ENCODE measurements at regions not wholly inside any gene's neighbourhood (a gene's known extent, or its start where the extent isn't known, plus 50 kb on each side); places are given as distances from the start of the nearest gene placed in this dataset.

DNA sequence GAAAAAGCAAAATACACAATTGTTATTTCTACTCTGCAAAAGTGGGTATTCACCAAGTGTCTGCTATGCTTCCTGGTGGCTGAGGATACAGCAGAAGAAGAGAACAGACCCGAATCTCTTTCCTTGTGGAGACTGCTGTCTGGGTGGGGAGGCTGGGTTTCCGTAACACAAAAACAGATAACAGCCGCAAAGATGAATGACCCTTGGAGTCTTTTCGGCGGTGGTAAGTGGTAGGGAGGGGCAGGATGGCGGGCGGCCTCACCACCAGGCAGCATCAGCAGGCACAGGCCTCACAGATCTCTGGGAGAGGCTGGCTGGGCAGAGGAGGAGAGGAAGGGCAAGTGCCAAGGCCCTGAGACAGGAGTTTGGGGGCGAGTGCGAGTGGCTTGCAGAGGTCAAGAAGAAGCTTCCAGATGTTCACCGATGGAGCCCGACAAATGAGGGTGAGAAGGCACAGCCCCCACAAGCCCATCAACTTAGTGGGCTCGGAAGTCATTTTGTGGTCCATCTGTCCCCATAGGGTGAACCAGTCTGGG is 164.2 kb downstream of the RHOU start:
- DNase-seq, result no peak

DNA sequence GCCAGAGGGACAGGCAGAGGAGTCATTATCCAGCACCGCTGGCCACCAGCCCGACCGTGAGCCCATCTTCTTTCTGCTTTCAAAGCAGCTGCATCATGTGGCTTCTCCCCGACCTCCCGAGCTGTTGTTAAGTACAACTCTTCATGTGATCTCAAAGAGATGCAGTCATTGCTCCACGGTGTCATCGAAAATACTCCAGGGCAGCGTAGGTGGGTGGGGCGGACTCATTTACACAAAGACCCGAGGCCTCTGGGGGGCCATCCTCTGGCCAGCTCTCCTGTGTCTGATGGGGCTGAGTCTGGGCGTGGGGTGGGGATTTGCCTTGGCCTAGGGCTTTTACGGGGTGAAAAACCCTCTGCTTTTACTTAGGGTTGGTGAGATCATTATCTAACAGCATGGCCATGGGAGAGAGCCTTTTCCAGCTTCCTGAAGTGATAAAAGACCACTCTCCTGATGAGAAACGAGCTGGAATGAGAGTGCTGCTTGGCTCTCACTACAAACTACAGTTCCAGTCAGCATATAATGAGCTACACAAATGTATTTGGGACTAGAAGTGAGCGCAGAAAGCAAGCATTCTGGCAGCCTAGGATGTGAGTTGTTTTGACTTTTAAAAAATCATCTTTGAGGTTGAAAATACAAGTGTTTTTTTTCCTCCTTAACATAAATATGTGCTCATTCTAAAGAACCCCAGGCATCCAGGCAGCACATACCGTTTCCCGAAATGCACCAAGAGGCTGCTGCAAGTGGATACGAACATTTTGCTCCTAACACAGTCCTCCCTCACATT is 165.0 kb downstream of the RHOU start:
- DNase-seq, result peak; percentile 17

DNA sequence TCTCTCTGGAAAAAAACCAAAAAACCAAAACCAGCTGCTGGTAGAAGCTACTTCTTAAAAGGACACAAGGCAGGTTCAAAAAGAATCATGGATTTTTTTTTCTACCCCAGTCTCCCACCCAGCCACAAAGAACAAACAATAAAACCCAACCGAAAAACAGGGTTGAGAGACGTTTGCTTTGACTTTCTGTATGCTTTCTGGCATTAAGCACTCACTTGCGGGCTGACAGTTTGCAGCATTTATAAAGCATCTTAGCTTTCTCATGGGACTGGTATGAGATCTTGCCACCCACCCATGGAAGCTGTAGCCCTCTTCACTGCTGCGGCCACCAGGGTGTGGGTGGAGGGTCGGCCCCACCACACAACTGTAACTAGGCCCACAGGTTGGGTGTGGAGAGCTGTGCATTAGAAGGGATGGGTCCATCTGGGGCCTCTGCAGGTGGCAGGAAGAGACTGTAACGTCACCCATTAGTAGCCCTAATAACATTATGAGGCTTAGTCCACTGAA is 165.7 kb downstream of the RHOU start:
- no peak for DNase-seq

DNA sequence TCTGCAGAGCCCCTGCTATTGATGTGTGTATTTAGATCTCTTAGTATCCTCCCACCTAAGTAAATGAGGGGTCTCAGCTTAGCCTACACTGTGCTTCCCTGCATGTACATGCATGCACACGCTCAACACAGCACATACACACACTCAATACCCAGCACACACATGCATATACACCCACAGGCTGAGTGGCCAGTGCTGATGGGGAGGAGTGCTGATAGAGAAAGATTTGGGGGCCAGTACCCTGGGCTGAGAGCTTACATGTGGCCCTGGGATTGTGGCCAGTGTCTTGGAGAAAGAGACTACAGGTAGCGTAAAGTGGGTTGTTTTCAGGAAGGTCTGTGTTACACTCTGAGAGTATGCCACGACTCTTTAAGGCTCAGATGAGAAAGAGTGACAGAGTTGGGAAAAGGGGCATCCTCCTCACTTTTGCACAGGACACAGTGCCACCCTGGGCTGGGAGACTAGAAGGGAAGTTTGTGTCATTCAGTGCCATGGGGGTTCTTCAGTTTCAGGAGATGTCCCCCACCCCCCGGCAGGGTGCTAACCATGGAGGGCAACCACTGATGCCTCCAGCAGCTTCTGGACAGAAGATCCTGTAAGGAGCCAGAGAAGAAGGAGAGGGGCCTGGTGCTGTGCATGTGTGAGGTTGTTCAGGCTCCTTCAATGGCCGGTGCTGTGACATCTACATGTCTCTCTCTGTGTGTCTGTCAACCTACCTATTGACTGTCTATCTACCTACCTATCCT is 166.8 kb downstream of the RHOU start:
- DNase-seq, result no peak

DNA sequence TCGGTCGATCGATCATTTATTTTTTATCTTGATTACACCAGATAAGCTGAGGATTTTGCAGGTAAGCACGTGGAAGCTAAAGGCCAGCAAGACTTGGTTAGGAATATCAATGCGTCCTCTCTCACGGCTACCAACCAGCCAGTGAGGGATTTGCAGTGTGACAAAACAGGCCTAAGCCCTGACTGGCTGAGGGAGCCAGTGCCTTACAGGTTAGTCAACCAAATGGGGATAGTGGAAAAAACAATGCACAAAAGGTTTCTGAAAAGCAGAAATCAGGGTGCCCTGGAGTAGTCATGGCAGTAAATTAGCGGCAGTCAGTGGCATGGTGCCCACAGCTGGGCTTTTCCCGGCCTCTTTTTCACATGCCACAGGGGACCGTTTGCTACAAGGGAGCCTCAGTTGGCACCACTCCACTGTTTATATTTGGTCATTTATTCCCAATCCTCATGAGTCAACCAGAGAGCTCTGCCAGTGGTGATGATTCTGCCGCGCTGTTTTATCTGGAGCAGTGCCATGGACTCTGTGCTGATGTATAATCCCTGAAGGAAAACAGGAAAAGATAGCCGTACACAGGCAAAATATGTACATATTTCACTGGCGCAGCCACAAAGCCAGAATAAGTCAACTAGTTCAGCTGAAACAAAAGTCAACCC is 167.6 kb downstream of the RHOU start:
- no peak for DNase-seq

DNA sequence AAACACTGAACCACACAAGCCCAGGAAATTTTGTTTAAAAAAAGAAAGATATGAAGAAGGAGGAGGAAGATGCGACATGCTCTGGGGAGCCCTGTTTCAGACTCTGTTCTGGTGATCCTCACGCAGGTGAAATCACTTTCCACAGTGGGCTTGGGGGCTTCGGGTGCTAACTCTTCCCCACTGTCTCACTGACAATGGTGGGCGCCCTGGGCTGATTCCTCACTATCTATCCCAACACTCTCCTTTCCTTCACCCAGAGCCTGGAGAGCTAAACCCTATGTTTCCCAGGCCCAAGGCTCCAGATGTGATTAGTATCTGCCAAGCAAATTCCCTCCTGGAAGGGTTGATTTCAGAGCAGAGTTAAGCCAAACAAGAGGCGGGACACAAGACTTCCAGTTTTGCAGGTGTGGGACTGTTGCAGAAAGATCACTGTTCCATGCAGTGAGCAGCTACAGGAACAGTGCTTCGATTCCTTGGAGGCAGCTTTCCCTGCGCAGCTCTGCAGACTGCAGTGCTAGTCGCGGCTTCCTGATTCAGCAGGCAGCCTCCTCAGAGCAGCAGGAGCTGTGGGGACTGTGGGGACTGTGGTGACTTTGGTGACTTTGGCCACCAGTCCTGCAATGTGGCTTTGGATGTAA is 168.3 kb downstream of the RHOU start:
- no peak for DNase-seq

DNA sequence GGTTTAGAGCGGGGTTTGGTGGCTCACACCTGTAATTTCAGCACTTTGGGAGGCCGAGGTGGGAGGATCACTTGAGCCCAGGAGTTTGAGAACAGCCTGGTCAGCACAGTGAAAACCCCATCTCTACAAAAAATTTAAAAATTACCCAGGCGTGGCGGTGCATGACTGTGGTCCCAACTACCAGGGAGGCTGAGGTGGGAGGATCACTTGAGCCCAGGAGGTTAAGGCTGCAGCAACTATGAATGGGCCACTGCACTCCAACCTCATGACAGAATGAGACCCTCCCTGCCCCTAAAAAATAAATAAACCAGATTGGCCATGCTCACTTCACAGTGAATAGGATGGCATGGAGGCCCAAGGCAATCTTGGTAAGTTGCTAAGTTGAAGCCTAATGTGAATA is 168.9 kb downstream of the RHOU start:
- no peak for DNase-seq

DNA sequence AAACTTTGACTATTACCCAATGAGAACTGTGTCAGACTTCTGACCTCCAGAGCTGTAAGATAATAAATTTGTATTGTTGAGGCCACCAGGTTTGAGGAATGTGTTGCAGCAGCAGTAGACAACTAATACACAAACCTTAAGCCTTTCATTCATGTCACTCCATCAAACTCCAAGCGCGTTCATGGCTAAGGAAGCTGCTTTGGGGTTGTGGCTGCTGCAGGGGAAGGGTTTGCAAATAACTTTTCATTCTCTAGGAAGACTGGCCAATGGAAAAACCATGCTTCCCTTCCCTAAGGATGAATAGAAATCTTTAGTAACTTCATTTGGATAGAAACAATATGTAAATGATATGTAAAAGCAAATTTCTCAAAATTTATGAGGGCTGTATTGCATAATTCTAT is 170.4 kb downstream of the RHOU start:
- DNase-seq, result no peak

DNA sequence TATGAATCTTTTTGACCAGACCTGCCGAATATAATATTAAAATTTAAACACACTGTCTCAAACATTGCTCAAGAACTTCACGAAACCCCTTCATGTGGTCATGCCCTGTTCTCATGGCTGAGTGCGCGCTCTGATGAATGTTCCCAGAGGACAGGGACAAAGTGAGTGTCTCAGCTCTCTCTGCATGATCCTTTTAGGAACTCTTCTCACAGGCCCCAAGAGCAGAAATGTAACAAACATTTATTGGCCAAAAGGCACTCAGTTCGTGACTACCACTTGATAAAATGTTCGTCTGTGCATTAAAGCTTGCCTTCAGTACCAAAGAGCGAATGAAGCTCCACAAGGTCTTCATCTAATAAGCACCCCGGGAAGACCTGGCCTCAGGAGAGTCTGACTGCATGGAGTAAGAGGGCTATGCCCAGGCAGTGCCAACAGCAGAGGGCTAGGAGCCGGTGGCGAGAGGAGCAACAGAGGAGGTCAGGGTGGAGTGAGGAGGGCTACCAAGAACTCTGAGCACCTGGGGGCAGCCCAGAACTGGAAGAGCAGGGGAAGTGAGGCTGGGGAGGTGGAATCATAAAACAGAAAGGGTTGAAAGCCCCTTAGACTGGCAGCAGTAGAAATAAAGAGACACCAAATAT is 171.1 kb downstream of the RHOU start:
- DNase-seq, result no peak

DNA sequence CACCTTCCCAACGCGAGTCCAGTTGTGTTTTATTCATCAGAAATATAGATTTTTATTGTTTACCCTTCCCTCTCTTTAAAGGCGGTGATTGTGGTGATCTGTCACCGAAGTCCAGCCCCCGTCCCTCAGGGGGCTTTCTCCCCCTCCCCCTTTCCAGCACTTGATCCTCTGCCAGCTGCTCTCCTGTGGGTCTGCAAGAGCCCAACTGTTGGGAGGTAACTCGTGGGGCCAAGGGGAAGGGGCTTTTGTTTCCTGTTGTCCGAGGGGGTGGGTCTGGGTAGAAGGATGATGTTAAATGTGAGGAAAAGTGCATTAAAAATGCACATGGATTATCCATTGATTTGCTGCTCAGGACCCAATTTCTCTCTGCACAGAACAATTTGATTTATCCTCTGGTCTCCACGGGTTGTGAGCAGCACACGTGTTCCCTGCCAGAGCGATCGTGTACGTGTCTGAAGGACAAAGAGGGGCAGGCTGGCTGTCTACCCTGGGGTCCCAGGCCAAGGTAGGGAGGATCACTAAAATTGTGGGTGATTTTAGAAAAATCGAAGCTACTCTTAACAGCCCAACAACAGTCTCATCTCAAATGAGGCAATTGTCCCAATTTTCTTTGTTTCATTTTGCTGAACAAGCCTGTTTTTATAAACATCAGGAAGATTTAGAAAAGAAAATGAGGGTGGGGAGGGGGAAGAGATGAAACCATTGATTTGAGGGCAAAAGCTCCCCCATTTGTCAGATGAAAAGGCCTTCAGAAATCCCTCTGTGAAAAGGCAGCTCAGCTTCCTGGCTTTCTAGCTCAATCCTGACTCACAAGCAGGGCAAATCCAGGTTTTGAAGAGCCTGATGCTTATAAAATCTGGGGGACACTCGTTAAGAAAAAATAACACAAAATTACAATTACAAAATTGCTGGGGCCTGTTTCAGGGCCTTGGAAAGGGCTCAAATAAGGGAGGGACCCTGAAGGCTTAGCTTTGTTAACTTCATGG is 176.2 kb downstream of the RHOU start:
- DNase-seq, result no peak

DNA sequence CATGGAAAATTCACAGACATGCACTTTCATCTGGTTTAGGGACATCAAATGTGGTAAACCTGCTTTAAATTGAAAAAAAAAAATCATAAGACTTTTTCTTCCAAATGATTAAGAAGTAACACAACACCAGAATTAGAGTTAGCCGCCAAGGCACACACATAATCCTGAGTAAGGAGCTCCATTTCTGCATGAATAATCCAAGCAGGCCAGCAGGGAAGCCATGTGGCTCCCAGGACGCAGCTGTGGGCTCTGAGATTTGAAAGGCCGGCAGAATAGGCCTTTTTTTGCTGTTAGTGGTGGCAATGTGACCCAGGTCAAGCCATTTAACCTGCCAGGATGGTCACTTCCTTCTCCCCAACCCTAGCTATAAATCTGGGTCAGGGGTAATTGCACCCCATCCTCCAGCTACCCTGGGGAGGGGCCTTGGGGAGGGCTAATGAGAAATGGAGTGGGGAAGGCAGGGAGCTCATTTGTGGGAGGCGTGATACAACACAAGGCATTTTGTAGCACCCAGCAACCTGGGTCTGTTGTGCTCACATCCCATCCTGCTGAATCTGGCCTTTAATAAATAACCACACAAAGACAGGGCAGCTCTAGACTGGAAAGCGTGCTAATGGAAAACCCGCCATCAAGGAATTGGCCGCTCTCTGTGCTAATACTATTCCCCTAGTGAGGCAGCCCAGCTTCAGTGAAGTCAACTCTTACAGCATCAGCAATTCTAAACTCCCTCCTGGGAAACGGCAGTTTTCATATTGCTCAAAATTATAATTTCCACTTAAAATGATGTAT is 178.5 kb downstream of the RHOU start:
- DNase-seq, result no peak

DNA sequence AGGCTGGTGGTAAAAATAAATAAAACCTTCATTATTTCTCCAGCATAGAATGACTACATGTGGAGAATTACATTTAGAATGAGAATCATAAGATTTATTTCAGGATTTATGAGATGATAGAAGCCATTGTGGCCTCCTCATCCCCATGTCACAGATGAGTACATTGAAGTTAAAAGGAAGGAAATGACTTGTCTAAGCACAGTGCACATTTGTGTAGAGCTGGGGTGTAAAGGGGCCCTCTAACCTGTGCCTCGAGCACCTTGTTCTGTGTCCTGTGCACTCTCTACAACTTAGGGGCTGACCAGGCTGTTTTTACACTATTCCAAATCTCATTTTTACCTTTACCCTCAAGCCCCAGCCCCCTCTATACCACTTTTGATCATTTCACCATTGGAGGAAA is 179.4 kb downstream of the RHOU start:
- DNase-seq, result no peak

DNA sequence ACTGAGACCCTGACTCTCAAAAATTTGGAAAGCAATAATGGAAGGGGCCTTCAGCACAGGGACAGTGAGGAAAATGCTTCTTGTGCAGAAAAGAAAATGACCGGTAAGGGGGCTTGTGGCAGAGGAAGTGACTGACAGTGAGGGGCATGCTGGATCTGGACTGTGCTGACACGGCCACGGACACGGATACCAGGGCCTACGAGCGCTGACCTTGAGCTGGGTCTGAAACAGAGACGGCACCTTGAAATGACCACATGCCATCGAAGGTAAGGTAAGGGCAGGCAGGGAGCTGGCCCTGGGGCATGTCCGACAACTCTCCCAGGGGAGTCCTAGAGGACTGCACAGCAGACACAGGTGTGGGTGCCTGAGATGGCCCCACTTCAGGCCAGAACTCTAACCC is 182.1 kb downstream of the RHOU start:
- no peak for DNase-seq

DNA sequence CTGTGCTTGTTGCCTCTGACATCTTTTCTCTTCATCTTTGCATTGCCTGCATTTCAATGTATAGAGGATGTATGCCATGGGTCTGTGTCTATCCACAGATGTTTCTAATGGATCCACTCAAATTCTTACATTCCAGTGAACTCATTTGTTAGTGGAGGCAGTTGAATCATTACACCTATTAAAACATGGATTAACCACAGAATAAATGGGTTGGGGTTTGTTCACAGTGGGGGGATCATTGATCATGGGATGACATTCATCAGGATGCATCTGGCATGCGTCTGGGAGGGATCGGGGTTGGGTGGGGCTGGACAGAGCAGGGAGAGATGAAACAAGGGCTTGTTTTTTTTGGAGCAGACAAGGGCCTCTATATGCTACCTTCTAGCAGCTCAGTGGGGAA is 182.5 kb downstream of the RHOU start:
- no peak for DNase-seq

DNA sequence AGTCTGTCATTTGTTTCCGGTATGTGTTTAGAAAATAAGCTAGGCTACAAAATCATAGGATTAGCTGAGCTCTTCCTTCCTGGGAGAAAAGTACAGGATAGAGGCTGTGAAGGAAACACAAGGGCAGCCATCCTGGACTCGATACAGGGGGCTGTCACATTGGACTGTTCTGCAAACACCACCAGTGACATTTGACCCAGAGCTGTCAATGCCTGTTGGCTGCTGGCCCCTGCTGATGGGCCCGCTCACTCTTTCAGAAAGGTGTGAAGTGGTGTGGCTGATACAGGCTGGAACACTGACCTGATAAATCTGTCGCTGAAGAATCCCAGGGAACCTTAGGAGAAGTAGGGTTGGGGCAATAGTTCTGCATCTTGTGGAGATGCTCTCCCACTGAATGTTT is 183.1 kb downstream of the RHOU start:
- no peak for DNase-seq

DNA sequence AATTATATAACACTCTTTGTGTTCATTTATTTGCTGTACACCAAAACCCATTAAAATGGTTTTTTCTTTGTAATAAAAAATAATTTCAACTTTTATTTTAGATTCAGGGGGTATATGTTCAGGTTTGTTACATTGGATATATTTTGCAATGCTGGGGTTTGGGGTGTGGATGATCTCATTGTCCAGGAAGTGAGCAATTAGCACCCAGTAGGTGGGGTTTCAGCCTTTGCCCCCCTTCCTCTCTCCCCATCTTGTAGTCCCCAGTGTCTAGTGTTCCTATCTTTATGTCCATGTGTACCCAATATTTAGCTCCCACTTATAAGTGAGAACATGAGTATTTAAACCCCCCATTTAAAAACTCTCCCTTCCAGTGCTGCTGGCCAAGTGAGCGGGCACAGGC is 184.6 kb downstream of the RHOU start:
- no peak for DNase-seq

DNA sequence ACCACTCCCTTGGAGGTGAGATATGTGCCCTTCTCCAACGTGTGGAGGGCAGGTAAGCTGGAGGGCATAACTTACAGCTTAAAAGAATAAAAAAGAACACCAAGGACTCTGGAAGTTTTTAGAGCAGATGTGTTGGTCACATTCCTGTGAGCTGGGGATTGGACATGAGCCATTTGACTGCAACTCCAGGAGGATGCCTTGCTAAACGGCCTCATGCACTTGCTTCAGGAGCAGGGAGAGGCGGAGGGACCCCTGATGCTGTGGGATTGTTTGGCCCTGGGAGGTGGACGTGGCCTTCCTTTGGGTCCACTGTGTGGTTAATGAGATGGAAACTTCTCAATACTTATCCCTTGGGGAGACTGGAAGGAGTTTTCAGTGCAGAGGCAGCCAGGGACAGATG is 185.6 kb downstream of the RHOU start:
- no peak for DNase-seq

DNA sequence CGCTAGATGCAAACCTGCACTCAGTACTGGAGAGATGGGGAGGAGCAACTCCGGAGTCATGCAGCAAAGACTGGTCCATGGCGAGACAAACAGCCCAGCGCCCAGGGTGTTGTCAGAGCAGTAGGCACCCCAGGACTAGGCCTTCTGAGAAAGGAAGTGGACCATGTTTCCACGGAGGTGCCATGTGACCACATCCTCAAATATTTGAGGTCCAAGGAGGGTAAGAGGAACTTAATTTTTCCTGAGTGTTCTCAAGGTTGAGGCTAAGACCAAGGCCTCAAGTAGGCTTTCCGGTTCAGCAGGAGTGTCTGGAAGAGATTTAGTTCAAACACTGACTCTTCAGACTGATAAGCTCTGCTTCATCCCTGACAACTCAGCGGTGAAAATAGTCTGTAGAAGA is 186.2 kb downstream of the RHOU start:
- DNase-seq, result no peak

DNA sequence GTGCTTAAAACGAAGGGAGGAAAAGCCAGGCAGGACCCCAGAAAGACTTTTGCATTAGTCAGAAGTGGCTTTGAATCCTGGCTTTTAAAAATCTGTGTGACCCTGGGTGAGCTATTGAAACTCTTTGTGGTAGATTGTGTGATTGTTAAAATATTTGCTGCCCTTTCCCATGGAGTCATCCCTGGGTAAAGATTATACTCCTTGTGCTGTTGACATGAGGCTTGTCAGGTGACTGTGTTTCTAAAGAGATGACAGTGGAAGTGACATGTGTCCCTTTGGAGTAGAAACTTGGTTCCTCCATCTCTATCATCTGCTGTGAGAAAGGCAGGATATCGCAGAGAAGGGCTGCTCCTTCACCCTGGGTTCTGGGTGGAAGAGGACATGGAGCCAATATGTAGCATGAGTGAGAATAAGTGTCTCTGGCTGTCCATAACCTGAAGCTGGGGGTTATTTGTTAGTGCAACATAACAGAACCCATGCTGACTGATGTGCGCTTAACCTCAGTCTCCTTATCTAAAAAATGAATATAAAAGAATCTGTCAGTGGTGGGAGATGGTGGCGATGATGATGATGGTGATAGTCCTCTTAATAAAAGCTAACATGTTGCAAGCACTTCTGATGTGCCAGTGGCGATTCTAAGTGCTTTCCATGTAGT is 187.6 kb downstream of the RHOU start:
- DNase-seq, result no peak
